Occipital lobe (tissue), 1 donor: ENCODE measurements at regions not wholly inside any gene's neighbourhood (a gene's known extent, or its start where the extent isn't known, plus 50 kb on each side); places are given as distances from the start of the nearest gene placed in this dataset.
A peak's percentile ranks its signal among the peaks of the same experiment; 100 is the strongest.
"Not testable (repeated sequence)": the region's sequence is repeated elsewhere in the genome, so short reads cannot be mapped to it uniquely, and the experiment has no call there.

Experiments used
- DNase-seq: peaks from one replicate; lab custom pipeline; 2025; lab: John Stamatoyannopoulos, UW

GRCh38 chr15:53213336-53213735 lies 423.2 kb upstream of the ONECUT1 start:
- DNase-seq, result no peak

- DNase-seq, result no peak
Observed at GRCh38 chr15:53212785-53213184, 422.6 kb upstream of the ONECUT1 start.

- no peak for DNase-seq
Observed at GRCh38 chr15:53210653-53211052, 420.5 kb upstream of the ONECUT1 start.

GRCh38 chr15:53209396-53210042 lies 419.4 kb upstream of the ONECUT1 start:
- DNase-seq, result no peak

GRCh38 chr15:53208751-53209150 lies 418.6 kb upstream of the ONECUT1 start:
- no peak for DNase-seq

GRCh38 chr15:53203454-53203853 lies 413.3 kb upstream of the ONECUT1 start:
- DNase-seq, result no peak

- no peak for DNase-seq
Observed at GRCh38 chr15:53202876-53203275, 412.7 kb upstream of the ONECUT1 start.

GRCh38 chr15:53197426-53197839 lies 407.3 kb upstream of the ONECUT1 start:
- DNase-seq, result peak; percentile 43

- DNase-seq, result no peak
Observed at GRCh38 chr15:53196788-53197187, 406.7 kb upstream of the ONECUT1 start.

- no peak for DNase-seq
Observed at GRCh38 chr15:53196242-53196641, 406.1 kb upstream of the ONECUT1 start.

- DNase-seq, result no peak
Observed at GRCh38 chr15:53193149-53193548, 403.0 kb upstream of the ONECUT1 start.

GRCh38 chr15:53189860-53190259 lies 399.7 kb upstream of the ONECUT1 start:
- no peak for DNase-seq

- not testable (repeated sequence) for DNase-seq
Observed at GRCh38 chr15:53183449-53183848, 393.3 kb upstream of the ONECUT1 start.

GRCh38 chr15:53171571-53171970 lies 381.4 kb upstream of the ONECUT1 start:
- no peak for DNase-seq

GRCh38 chr15:53166684-53167201 lies 376.6 kb upstream of the ONECUT1 start:
- no peak for DNase-seq

- no peak for DNase-seq
Observed at GRCh38 chr15:53165988-53166683, 376.0 kb upstream of the ONECUT1 start.

GRCh38 chr15:53160092-53160704 lies 370.1 kb upstream of the ONECUT1 start:
- DNase-seq, result no peak

- DNase-seq, result no peak
Observed at GRCh38 chr15:53159458-53159857, 369.3 kb upstream of the ONECUT1 start.

GRCh38 chr15:53158995-53159394 lies 368.9 kb upstream of the ONECUT1 start:
- DNase-seq, result no peak

- no peak for DNase-seq
Observed at GRCh38 chr15:53133255-53133850, 343.2 kb upstream of the ONECUT1 start.

GRCh38 chr15:53130943-53131342 lies 340.8 kb upstream of the ONECUT1 start:
- DNase-seq, result no peak
